ENCODE measurements at regions not wholly inside any gene's neighbourhood (a gene's known extent, or its start where the extent isn't known, plus 50 kb on each side); places are given as distances from the start of the nearest gene placed in this dataset.

GRCh38 chr12:3929875-3930615 is 56.8 kb upstream of the PARP11 start:
- no peak for DNase-seq (ENCODE audit: low read depth in 2 of 3, low spot score in 2 of 3)

GRCh38 chr12:3928538-3929184 is 55.5 kb upstream of the PARP11 start:
- DNase-seq (ENCODE audit: low read depth in 2 of 3, low spot score in 2 of 3), result no peak

- DNase-seq (ENCODE audit: low read depth in 2 of 3, low spot score in 2 of 3), result no peak
Measured at GRCh38 chr12:3925621-3926020, 52.4 kb upstream of the PARP11 start.

DNA sequence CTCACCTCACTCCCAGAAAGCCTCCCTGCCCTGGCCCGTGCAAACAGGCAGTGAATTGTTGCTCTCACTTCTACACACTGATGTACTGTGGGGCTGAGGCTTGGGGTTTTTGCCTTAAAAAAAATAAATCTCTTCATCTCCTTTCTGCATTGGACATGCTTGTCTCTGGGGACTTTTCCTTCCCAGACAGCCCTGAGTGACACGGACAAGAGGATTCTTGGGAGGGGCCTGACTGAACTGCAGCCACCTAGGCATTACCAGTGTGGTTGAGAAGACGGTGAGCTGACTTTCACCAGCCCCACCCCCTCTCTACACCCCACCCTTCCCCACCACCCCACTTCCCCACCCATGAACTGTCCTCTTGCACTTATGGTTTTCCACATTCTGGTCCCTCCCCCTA is 51.6 kb upstream of the PARP11 start:
- no peak for DNase-seq (ENCODE audit: low read depth in 2 of 3, low spot score in 2 of 3)

DNA sequence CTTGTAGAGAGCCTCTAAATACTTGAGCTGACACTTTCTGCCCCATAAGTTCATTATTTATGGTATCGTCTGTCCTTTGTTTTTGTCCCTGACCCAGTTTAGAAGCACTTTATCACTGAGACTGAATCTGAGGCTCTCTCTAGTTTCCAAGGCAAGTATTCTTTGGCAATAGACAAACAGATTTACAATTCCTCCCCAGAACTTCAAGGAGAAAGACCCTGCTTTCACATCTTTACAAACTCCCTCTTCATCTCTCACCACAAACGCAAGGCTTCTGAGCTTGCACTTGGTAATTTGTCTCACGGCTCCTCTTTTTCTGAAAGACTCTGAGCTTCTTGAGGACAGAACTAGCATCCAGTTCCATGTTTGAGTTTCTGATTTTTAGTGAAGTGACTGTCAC is 49.8 kb upstream of the PARP11 start:
- no peak for DNase-seq (ENCODE audit: low read depth in 2 of 3, low spot score in 2 of 3)

Data from activated CD8-positive, alpha-beta memory T cell treated with anti-CD3 and anti-CD28 coated beads for 48 hours (primary cell).